ENCODE measurements at regions not wholly inside any gene's neighbourhood (a gene's known extent, or its start where the extent isn't known, plus 50 kb on each side); places are given as distances from the start of the nearest gene placed in this dataset.

DNA sequence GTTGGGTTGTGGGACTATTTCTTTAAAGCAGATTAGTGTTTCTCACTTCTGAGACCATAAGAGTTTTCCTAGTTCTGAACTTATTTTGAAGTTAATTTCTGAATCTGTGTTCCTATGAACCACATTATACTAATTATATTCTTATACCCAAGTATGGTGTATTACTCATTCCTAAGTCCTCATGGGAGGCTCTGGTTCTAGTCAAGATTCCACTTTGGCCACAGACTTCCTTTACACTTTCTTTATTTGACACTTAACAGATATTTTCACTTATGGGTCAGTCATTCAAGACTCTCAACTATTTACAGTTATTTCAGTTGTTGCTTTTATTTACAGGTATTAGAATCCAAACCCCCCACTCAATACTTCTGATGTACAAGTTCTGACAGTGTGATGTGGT lies 937.2 kb upstream of the TYRP1 start:
- TF ChIP-seq POLR2A (IDR thresholded peaks at IDR 0.05; ENCODE audit: low read length), result no peak
- no peak for TF ChIP-seq GATA1 (IDR thresholded peaks at IDR 0.05; ENCODE audit: low read depth, low read length)
